HT1080 (cell line): ENCODE measurements at regions not wholly inside any gene's neighbourhood (a gene's known extent, or its start where the extent isn't known, plus 50 kb on each side); places are given as distances from the start of the nearest gene placed in this dataset.
"Not testable (repeated sequence)": the region's sequence is repeated elsewhere in the genome, so short reads cannot be mapped to it uniquely, and the experiment has no call there.

Experiments used
- DNase-seq: peaks from one replicate; pipeline ENCODE4 v3.0.0-alpha.2; 2015; ENCODE audit warnings: low read depth

DNA sequence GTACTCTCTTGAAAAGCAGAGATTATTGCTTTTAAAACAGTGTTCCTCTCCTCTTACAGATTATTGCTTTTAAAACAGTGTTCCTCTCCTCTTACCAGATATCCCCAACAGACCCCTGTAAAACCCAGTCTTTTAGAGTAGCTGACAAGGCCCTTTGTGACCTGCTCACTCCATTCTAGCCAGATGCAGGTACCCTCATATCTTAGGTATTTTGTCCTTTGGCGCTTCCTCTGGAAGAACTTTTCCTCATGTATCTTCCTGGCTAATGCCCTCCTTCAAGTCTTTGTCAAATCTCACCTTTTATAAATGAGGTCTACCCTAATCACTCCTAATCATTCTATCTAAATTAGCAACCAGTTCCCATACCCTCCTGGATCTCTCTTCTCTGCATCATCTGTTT, 536.0 kb downstream of the BTBD3 start:
- no peak for DNase-seq

DNA sequence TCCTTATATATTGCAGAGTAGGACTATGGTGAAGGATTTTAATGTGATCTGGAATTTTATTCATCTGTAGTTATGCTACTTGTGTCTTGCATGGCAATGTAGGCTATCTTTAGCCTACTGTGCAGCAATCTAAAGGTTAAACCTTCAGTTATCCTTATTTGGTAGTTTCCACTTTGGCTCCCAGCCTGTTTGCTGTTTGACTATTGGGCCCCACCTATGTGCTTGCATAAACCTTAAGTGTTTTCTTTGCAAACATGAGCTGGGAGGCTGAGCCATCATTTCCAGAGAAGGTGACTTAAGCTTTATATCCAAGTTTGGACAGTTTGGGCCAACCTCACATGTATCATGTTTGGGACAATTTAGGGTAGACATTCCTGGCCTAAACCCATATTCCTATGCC, 537.5 kb downstream of the BTBD3 start:
- DNase-seq = no peak

DNA sequence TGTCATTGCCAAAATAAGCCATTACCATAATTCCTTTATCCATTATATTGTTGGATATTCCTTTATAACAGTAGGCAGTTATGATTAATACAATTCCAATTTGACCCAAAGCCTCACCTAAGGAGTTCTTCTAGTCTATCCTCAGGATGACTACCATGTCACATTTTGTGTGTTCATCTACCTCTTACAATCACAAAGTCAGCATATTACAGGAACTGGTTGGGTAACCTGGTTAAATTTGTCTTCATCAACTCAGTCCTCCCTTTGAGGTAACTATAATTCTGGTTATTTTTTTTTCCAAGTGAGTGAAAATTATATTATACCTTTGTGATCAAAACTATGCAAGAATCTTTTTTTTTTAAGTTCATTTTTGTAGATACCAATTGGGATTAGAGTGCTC, 540.5 kb downstream of the BTBD3 start:
- DNase-seq = no peak

DNA sequence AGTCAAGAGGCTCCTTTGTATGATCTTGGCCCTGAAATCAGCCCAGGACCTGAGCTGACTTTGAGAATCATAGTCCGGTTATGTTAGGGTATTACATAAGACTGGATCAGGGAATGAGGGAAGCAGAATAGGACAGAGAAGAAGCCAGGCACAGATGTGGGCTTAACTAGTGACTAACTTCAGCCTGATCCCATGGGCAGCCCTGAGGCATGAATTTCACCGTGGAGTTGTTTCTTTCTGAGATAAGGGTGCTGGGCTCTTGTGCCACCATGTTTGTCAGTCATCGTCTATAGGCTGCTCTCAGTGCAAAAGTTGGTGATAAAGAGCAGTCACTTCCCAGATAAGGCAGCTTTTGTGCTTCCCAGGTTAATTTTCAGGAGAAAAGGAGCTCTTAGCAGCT, 544.7 kb upstream of the SPTLC3 start:
- no peak for DNase-seq

DNA sequence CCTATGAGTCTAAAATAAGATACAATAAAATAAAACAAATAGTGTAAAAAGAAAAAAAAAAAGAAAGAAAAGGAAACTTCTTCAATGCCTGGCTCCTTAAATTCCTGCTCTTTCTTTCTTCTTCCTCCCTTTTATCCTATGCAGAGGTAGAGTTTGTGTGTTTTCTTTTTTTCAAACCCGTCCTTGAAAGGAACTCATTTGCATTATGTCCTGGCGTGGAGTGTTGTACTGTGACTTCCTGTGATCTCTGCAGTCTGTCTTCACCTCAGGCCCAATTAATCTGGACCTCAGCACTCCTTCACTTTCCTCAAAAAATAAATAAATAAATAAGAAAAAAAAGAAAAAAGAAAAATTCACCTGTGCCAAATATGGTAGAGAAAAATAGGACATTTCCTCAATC, 541.9 kb upstream of the SPTLC3 start:
- no peak for DNase-seq

DNA sequence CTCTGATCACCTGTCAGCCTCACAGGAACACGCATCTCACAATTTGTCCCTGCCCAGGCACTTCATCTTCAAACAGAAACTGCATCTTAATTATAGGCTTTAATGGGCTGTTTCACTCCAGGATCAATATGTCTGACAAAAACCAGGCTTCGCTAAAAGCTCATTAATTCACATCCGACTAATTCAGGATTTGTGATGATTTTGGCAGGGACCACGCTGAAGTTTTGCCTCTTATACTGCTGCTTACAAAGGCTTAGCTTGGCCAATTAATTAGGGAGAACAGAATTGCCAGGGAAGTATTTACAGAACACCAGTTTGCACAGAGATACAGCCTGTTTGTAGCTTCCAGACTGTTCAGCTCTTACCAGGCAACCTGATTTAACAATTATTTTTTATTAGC, 541.0 kb upstream of the SPTLC3 start:
- DNase-seq = no peak

DNA sequence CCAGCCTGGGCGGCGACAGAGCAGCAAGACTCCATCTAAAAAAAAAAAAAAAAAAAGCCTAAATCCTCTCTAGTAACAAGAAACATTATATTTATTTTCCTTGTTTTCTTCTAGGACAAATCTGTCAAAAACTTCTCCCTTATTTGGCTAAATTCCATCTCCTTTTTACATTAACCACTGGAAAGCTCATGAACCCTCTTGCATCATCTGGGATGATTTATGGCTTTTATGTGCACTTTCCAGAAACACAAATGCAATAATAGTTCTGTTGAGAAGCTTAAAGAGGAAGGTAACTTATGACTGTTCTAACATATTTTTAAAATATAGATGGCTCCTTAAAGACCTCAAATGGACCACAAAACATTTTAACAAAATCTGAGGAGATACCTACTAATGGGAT, 526.1 kb upstream of the SPTLC3 start:
- no peak for DNase-seq

DNA sequence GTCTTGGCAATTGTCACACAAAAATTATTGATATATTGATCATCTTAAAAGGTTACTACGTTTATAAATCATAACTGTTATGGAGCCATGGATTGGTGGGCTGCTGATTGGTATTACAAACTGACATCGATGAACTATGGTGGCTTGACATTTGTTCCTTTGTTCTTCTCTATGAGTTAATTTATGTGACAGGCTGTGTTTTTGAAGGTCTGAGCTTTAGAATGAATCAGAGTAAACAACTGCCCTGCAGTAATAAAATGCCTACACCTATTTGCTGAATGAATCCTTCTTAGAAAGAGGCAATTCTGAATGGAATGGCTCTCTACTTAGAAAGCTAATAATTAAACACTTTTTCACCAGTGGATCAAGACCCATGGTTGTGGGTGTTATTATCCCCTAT, 506.3 kb upstream of the SPTLC3 start:
- no peak for DNase-seq

DNA sequence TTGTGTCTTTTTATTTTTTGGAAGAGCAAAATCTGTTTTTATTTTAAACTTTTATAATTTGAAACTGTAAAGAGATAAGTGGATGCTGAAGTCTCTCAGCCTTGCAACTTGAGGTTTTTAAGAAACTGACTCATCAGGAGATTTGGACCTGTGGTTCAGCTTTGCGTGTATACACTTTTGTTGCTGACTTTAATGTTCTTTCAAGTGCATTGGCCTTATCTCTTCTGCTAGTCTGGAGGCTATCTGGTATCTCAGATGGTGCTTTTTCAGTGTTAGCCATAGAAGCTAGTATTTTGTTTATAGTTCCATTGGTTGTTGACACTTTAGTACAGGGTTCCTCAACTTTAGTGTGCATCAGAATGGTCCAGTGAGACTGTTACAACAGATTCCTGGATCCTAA, 504.0 kb upstream of the SPTLC3 start:
- DNase-seq = no peak

DNA sequence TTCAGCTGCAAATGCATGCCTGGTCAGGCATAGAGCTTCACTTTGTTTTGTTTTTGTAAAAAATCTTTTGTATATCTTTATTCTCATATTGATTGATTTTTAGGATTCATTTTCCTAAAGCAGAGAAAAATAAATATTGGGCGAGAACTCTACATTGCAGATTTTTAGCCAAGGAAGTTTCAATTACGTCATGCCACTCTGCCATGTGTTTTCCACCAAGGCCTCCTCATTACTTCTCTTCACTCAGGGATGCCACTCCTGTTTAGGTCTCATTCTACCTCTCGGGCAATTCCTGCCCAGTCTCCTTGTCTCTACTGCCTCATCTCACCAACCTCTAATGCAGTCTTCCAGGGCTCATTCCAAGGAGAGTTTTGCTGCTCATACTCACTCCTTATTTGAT, 497.3 kb upstream of the SPTLC3 start:
- DNase-seq = no peak

DNA sequence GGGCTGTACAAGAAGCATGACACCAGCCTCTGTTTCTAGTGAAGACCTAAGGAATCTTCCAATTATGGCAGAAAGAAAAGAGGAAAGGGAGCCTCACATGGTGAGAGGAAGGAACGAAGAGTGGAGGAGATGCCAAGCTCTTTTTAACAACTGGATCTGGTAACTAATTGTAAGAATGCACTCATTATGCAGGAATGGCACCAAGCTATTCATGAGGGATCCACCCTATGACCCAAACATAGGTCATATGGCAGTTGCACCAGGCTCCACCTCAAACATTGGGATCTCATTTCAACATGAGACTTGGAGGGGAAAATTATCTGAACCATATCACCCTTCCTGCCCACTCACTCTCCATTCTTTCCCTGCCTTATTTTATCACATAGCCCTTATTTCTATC, 496.0 kb upstream of the SPTLC3 start:
- no peak for DNase-seq

DNA sequence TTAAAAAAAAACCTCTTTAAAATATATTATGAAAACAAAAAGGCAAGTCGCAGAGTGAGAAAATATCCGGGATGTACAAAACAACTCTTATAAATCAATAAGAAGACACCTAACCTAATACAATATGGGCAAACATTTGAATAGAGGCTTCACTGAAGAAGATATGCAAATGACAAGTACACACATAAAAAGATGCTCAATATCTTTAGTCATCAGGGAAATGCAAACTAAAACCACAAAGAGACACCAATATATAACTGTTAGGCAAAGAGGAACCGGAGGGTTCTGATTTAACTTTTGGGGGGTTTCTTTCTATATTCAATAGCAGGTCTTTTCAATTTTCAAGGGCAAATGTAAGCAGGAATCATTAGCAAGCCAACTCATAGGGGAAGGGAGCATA, 480.7 kb upstream of the SPTLC3 start:
- no peak for DNase-seq

DNA sequence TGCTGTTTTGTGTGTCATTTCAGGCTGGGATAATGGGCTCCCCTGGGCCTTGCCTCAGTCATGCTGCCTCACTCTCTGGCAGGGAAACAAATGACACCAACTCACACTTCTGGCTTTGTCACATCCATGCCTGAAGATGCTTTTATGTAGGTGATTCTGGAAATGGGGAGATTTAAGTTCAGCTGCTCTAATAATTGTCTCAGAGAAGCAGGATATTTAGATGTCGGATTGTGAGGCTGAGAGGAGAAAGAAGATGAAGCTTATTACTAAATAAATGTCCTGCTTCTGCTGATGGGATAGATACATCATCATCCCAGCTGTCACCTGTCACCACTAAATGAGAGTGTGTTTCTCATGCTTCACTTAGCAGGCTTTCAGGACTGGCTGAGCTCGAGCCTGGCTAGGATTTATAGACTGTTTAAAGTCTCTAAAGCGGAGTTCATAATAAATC, 480.2 kb upstream of the SPTLC3 start:
- DNase-seq = no peak

DNA sequence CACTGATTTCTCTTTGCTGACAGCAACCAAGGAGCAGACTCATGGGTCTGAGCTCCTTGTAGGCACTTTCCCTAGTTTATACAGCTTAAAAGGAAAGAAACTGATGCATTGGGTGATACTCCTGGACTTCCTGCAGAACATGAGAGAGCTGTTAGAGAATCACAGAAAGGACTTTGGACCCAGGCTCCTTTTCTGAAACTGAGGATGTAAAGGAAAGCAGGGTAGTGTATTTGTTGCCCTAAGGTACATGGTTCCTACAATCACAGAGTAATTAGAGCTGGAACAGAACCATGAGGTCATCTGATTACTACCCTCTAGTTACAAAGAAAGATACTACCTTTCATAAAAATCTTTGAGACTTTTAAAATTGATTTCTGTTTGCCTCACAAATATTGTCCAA, 477.1 kb upstream of the SPTLC3 start:
- DNase-seq = no peak

DNA sequence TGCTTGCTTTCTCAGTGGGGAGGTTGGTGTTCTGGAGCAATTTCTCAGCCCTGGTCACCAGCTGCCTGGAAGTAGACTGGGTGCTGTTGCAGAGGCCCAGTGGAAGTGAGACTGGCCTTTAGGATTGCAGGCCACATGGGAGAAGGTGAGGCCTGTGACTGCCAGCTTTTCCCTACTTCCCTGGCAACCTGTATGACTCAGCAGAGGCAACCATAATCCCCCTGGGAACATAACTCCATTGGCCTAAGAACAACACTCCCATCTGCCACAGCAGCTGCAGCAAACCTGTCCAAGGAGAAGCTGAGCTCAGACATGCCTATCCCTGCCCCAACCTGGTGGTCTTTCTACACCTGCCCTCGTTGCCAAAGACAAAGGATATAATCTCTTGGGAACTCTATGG, 473.5 kb upstream of the SPTLC3 start:
- peak; percentile 24 for DNase-seq

DNA sequence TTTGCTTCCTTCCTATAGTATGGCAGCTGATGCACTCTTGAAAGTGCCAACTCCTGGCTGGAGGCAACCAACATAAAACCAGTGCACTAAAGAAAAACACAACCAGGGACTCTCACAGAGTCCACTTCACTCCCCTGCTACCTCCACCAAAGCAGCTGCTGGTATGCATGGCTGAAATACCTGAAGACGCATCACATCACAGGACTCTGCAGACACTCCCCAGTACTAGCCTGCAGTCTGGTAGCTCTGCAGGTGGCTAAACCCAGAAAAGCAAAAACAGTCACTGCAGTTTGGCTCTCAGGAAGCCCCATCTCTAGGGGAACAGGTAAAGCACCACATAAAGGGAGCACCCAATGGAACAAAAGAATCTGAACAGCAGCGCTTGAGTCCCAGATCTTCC, 473.0 kb upstream of the SPTLC3 start:
- DNase-seq = no peak

DNA sequence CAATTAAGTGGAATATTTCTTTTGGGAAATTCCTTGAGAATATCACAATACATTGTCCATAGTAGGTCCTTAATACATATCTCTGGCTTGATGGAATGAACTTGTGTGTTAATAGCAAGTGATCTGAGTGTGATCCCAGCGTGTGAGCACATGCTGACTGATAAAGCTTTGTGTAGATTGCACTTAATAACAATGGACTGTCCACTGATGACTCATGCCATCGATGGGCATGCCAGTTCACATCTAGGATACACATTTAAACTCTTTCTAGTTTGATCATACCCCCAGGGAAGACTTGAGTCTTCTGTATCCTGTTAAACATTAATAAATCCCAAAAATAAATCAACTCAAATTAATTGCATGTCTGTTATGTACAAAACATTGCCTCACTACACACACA, 454.3 kb upstream of the SPTLC3 start:
- DNase-seq = no peak

DNA sequence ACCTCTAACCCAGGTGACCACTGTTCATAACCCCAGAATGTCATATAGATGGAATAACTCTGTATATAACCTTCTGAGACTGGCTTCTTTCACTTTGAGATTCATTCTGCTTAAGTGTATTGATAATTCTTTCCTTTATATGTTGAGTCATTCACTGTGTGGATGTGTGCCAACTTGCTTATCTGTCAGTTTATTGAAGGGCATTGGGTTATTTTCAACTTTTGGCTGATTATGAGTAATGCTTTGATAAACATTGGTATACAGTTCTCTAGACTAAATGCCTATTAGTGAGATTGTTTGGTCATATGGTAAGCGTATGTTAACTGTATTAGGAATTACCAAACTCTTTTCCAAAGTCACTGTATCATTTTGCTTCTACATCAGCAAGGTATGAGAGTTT, 453.4 kb upstream of the SPTLC3 start:
- no peak for DNase-seq

DNA sequence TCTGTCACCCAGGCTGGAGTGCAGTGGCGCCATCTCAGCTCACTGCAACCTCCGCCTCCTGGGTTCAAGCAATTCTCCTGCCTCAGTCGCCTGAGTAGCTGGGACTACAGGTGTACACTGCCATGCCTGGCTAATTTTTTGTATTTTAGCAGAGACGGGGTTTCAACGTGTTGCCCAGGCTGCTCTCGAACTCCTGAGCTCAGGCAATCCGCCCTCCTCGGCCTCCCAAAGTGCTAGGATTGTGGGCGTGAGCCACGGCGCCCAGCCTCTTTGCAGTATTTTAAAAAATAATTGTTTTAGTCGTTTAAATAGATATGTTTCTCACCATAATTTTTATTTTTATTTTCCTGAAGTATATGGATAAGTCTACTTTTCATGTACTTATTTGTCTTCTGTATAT, 452.9 kb upstream of the SPTLC3 start:
- not testable (repeated sequence) for DNase-seq

DNA sequence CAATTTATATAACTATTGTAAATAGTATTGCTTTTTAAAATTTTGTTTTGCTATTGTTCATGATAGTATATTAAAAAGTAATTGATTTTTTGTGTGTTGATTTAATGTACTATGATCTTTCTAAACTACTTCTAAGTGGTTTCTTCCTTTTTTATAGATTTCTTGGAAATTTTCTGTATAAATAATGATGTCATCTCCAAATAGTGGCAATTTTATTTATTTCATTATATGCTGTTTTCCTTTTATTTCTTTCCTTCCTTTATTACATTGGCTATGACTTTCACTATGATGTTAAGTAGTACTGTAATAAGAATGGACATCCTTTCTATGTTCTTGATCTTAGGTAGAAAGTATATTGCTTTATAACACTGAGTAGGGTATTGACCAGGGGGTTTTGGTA, 451.5 kb upstream of the SPTLC3 start:
- DNase-seq = no peak

DNA sequence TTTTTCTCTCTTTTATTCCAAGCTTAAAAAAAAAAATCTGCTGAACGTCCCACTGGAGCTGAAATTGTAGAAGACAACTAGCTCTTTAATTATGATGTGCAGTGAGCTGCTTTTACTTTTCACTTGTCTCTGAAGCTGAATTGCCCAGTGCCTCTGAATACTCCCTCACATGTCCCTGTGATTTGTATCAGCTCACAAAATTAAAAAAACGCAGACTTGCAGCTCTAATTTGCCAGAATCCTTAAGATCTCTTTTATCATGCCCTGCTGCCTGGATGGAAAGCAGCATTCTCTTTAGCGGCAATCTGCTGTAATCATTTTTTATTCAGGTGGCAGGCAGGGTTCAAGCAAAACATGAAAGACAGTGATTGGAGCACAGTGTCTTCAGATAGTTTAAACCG, 443.8 kb upstream of the SPTLC3 start:
- no peak for DNase-seq

DNA sequence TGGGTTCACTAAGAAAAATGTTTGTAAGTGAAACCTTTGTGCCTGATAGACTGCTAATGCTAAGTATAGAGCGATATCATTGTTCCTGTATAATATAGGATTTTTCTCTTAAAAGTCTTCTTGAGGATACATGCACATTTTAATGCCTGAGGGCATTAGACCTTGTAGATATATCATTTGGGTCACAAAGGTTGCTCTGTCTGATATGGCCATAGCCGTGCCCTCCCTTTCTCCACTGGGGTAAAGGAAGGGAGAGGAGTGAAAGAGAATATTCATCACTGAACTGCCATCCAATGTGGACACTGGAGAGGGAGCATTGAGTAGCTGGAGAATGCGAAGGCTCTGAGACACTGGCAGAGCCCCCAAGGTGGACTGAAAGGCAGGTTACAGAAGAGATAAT, 442.2 kb upstream of the SPTLC3 start:
- no peak for DNase-seq

DNA sequence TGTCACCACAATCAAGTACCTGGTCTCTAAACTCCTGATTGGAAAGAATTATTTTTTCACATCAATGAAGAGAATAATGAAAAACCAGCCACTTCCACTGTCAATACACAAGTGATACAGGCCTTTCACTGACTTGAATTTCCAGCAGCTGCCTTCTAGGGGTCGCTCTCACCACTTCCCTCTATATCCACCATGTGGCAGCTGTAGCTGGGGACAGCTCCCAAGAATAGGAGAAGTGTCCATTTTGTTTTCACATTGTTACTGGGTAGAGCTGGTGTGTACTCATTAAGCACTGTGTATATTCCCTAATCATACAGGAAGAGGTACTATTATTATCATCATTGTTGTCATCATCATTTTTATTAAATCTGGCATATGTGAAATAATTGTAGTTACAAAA, 438.4 kb upstream of the SPTLC3 start:
- peak; percentile 37 for DNase-seq

DNA sequence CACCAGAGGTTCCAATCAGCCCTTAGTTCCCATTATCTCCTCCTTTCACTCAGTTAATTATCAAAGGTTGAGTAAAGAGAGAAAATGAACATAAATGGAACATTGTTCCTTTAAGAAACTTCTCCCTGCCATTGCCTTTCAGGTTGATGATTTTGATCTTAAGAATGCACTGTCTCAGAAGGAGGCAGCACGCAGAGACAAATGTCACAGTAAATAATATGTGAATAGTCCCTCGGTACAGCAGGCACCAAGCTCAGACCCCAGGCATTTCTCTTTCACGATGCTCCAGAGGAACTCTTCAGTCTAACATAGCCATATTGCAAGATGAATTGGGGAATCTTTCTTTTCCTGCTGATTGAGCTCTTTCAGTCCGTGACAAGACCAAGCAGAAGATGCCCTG, 435.3 kb upstream of the SPTLC3 start:
- no peak for DNase-seq
